NCI-H2196 treated with DMSO at 0.1 percent for 48 hours (cell line): ENCODE measurements at regions not wholly inside any gene's neighbourhood (a gene's known extent, or its start where the extent isn't known, plus 50 kb on each side); places are given as distances from the start of the nearest gene placed in this dataset.

Experiments
- DNase-seq: peaks from one replicate; lab custom pipeline; 2025; ENCODE audit not compliant: unreplicated experiment; lab: John Stamatoyannopoulos, UW

DNA sequence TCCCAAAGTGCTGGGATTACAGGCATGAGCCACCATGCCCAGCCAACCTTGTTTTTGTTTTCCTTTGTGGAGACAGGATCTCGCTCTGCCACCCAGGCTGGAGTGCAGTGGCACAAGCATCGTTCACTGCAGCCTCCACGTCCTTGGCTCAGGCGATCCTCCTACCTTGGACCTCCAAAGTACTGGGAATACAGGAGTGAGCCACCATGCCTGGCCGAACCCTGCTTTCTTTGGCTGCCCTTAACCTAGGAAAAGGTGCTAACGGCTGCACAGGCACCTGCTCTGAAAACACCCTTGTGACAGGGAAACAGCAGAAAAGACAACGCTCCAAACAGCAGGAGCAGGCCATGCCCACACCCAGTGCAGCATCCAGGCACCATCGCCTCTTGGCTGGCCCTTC lies 71.9 kb downstream of the OAT start:
- no peak for DNase-seq

DNA sequence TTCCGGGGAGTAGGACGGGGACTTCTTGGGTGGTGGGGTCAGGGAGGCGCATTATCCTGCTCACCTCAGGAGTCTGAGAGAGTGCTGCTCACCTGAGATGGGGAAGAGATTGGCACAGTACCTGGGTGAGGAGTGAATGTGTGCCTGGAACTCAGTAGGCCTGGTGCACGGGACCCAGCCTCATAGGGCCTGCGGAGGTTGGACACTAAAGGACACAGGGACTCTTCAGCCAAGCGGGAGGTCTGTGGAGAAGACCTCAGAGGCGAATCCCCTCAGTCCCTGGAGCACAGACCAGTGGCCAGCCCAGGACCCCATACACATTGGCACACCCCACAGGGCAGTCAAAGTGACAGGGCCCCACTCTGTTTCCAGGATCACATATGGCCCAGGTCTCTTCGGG lies 73.2 kb downstream of the OAT start:
- no peak for DNase-seq

DNA sequence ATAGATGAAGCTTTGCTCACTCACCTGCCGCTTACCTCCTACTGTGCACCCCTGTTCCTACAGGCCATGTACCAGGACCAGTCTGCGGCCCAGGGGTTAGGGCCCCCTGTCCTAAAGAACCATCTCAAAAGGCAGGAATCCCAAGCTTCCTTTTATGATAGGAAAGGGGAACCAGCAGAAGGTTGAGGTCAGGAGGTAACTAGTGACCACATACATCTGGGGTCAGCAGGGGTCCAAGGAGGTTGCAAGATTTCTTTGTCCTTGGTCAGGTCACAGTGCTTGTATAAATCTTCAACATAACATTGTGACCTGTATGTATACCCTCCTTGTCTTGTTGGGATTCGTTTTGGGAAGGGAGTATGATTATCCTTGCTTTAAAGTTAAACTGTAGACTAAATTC lies 73.8 kb downstream of the OAT start:
- DNase-seq = no peak

DNA sequence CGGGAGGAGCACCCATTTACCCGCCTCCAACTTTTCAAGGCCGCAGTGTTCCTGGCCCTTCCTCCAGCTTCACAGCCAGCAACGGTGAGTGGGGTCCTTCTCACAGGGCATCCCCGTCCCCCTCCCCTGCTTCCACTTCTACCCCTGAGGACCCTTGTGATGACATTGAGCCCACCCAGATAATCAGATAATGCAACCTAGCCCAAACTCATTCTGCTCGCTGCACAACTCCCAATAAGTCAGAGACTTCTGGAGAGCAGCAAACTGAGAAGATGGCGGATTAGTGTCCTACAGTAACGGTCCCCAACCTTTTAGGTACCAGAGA lies 74.5 kb downstream of the OAT start:
- DNase-seq = no peak

DNA sequence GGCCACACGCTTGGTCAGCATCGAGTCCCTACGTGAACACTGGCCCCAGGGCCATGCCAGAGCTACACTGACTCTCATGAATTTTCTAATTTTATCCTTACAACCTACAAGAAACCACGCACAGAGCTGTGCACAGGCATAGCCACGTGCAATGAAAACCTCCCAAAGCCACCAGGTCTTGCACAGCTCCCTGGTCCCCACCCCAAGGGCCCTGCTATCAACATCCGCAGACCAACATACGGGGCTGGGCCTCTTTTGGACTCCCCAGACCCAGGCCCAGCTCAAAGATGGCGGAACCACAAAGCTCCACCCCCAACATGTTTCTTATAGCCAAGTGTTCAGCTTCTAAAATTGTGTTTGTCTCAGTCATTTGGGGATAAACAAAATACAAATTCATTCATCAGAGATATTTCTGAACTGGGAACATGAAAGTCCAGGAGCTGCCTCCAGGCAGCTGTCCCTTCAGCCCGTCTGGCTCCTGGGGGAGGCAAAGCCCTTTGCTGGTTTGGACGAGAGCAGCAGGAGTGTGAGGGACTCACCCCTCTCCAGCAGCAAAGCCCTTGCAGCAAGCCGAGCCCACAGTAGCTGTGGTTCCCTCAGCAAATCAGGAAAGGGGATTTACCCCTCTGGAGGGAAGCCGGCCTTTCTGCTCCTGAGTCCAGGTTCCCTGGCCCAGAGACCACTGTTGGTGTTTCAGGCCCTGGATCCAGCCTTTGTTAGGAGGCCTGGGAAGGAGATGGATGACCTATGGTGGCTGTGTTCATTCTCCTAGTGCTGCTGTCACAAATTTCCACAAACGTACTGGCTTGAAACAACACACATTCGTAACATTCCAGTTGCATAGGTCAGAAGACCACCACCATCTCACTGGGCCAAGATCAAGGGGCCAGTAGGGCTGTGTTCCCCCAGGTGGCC lies 75.1 kb downstream of the OAT start:
- DNase-seq = no peak

DNA sequence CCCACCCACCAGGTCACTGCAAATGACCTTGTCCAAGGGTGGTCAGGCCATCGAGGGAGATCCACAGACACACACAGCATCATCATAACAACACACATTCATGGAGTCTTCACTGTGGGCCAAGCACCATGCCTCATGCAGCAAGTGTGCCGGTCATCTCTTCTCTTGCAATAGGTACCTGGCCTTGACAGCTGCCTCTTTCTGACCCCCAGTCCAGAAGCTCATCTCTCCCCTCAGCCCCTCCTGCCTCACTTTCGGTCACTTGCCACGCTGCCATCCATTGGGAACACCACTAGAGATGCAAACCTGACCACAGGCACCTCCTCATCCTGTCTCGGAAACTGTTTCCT lies 75.9 kb downstream of the OAT start:
- no peak for DNase-seq

DNA sequence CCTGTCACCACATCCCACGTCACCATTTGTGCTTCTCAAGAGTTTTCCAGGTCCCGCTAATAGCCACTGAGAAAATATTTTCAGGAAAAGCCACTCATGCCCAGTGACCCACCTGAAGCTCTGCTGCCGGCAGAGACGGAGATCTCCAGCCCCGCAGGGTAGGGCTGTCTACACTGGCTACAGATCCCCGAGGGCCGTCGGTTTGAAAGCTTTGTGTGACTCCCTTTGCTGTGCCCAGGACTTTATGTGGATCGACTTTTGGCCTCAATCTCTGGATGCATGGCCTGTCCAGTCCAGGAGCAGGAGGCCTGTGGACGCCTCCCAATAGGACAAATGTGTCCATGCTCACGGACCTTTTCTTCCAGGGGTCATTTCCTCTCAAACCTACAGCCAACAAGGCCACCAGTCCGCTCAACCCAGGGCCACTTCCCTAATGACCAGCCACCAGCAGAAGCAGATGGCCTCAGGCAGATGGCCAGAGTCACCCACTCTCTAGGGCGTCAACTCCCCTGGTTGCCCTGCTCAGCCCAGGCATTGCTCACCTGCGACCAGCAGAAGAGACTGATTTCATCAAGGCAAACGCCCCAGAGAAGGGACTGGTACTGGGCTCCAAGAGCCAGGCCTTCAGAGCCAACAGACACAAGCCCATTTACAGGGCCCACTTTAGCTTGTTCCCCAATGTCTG lies 76.4 kb downstream of the OAT start:
- DNase-seq = no peak

DNA sequence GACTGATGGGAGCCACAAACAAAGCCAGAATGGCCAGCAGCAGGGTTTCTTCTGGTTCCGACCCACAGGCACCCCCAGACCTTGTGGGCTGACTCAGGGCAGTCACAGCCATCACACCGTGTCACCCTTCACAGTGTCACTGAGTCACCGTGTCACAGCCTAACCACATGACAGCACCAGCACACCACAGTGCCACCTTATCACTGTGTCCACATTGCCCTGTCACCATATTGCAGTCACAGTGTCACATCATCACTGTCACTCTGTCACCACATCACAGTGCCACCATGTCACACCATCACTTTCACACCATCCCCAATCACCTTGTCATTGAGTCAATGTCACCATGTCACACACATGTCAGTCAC lies 77.0 kb downstream of the OAT start:
- no peak for DNase-seq

DNA sequence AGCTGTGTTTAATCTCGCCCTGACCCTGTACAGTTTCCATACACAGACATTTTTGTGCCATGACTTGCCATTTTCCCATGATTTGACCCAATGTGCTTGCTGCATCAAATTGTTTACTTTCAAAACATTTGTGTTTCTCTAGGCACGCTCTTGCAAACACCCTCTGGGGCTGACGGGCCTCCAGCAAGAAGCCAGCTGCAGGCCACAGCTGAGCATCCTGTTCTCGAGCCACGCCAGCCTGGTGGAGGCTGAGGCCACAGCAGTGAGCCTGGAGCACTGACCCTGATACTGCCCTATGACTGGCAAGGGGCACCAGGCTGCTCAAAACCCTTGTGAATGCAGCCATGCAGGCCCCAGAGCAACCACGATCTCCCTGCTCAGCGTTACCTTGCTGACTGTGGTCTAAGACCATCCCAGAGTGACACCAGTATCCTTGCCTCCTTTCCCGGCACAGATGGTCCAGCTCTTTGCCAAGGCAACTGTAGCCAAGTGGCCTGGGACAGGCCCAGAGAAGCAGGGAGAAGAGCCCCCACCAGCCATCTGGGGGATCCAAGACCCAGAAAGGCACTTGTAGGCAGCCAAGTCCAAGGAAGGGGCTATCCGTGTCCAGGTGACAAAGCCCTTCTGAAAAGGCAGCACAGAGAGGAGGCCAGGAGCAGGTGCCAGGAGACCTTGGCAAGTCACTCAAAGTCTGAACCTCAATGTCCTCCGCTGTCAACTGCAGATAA lies 78.5 kb downstream of the OAT start:
- DNase-seq = no peak

DNA sequence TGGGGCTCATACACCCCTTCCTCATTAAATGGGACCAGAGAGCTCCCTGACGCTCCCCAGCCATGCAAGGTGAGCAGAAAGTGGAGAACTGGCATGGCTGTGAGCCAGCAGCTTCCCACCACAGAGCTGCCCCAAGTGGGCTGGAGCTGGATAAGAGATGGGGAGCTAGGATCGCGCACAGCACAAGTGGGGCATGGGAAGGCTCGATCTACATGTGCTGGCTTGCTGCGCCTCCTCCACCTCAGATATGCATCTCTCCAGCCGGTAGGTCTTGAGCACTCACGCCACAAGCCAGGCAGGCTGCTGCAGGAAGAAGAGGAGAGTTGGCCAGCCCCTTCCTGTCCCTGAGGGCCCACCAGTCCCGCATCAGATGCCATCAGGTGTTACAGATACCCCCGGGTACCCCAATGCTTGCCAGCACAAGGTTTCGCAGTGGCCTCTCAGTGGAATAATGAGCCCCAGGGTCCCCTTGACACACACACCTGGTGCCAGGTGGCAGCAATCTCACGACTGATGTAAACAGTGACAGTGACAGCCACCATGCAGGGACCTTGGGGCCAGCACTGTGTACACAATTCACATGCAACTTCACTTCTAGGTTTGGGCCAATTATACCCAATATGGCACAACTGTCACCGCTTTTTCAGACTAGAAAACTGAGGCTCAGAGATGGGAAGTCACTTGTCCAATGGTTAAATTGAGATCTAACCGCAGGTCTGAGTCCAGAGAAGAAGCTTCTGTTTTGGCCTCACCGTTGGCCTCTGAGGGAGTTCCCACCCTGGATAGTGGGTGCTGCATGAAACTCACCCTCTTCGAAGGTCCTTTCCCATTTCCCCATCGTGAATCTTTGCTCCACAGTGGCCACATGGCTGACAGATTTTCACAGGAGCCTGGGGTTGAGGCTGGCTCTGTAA lies 79.3 kb downstream of the OAT start:
- no peak for DNase-seq

DNA sequence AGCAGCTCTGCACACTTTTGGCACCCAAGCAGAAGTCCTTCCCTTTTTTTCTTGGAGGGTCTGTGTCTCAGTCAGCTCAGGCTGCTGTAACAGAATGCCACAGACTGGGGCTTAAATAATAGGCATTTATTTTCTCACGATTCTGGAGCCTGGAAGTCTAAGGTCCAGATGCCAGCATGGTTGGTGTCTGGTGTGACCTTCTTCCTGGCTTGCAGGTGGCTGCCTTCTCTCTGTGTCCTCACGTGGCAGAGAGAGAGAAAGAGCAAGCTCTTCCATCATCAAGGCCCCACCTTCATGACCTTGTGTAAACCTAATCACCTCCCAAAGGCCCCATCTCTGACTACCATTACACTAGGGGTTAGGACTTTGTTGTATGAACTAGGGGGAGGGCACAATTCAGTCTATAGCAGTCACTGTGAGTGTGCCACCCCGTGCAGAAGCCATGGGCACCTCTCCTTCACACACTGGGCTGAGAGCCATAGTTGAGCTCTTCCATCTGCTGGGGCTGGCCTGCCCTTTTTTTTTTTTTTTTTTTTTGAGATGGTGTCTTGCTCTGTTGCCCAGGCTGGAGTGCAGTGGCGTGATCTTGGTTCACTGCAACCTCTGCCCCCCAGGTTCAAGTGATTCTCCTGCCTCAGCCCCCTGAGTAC lies 80.3 kb downstream of the OAT start:
- no peak for DNase-seq

DNA sequence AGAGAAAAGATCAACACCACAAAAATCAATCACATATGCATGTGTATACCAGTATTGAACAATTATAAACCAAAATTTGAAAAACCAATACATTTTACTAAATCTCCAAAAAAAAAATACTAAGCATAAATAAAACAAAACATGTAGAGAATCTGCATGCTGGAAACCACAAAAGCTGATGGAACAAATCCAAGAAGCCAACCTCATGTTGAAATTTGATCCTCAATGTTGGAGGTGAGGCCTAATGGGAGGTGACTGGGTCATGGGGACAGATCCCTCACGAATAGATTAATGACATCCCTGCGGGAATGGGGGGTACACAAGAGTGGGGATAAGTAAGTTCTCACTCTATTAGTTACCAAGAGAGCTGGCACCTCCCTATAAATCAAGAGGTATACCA lies 82.5 kb downstream of the OAT start:
- DNase-seq = no peak

DNA sequence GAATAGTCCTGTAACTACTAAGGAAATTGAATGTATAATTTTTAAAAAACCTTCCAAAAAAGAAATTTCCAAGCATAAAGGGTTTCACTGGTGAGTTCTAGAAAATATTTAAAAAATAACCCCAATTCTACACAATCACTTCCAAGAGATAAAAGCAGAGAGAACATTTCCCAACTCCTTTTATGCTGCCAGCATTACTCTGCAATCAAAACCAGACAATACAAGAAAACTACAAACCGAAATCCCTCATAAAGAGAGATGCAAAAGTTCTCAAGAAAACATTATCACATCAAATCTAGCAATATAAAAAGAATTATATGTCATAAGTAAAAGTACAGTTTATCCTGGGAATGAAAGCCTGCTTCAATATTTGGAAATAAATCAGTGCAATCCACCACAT lies 84.8 kb downstream of the OAT start:
- DNase-seq = no peak

DNA sequence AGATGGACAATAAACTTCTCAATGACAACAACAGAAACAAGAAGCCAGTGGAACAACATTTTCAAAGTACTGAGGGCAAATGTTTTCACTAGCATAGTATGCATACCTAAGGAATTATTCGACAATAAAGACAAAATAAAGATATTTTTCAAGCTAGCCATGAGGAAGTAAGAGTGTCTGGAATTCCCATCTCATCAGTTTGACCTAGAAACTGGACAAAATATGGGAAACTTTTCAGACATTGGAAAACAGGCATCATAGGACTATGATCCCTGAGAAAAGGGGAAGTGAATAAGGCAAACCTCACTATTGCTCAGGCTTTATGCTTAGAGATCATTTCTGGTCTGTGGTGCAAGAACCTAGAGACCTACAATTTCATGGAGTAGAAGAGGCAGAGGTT lies 86.3 kb downstream of the OAT start:
- no peak for DNase-seq

DNA sequence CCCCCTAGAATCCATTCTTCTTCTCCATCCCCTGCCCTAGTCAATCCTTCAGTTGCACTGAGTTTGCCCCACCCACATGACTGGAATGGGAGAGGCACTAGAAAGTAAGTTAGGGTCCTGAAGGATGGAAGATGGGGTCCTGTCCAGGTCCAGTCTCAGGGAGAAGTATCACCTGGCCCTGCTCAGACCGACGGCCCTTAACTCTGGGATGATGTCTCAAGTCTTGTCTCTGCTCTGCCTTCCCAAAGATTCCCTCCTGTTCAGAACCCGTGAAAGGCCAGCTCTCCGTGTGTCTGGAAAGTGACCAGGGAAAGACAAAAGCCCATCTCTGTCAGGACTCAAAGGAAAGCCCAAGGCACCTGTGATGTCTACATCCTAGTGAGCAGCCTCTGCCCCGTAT lies 88.8 kb downstream of the OAT start:
- no peak for DNase-seq

DNA sequence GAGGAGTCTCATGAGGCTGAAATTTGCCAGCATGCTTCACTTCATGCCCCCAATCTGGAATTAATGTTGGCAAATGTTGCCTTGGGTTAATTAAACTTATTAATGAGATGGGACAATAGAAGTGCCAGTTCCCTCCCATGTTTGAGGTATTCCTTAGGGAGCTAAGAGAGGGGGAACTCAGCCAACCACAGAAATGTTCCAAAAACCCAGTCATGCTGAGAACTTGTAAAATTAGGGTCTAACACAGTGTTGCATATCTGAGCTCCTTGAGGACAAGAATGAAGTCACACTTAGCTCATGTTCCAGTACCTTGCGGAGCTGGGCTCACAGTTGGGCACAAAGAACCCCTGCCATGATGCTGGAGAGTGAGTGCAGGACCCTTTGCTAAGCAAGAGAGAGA lies 89.4 kb downstream of the OAT start:
- no peak for DNase-seq

DNA sequence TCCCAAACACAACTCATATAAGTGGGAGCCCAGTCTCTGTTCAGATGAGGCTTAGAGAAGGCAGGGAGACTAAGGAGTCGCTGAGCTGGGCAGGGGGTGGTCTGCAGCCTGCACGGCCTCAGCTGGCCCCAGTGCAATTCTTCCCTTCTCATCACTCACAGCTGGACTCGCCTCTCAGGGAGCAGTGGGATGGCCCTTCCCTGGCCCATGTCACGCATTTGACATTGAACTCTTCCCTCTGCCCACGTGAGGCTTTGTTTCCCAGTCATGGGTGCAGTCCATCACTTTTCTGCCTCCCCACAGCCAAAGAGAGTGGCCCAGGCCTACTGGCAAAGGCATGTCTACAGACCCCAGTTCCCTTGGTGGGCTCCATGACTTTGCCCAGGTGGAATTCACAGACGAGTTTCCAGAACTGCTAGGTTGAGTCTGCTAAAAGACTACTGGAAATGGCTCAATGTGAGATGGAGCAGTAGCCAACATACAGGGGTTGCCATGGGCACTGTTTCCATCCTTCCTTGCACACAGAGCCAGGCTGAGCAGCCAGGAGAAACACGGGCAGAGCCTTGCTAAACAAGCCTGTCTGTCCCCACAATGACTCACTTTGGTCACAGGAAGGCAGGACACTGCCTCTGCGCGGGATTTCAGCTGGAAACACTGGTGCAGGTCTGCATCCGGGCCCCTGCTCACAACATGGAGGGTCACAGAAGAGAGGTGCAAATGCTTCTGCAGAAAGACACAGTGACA lies 90.1 kb downstream of the OAT start:
- no peak for DNase-seq

DNA sequence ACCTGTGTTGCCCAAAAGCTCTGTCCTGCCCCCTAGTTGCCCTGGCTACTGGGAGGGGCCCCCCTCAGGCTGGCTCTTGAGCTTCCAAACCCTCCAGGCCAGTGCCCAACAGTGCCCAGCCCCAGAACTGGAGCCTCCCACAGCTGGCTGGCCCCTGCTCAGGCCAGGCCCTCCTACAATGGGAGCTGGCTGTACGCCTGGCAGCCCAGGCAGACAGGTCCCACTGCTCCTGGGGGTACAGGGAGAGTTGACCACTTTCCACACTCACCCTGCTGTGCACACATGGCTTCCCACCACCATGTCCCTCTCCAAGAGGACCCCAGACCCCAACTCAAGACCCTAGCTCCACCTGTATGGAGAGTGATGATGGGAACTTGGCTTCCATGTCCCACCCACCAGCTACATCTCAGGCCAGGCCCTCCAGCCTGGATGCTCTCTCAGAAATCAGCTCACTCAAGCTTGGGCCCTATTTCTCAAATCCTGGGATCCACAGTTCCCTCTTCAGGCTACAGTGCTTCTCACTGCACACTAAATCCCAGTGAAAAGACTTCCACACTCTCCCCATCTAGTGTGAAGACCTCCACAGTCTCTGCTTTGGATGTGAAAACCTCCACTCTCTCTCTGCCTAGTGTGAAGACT lies 92.6 kb downstream of the OAT start:
- no peak for DNase-seq

DNA sequence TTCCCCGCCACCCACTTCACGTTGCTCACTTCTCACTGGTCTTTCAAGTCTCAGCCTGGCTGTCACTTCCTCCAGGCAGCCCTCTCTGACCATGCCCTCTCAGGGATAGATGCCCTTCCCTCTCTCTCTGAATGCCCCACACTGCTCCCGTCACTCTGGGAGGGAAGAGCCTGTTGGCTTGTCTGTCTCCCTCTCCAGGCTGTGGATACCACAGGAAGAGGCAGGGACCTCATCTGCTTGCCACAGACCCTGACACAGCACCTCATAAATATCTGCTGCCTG lies 93.1 kb downstream of the OAT start:
- no peak for DNase-seq
